Astrocyte (in vitro differentiated cells and primary cell): ENCODE measurements at regions not wholly inside any gene's neighbourhood (a gene's known extent, or its start where the extent isn't known, plus 50 kb on each side); places are given as distances from the start of the nearest gene placed in this dataset.

Experiments
- DNase-seq: peaks from one replicate; pipeline ENCODE4 v3.0.0-alpha.2; 2010; ENCODE audit warnings: low read depth
- FAIRE-seq: peaks from 2 replicates; lab custom pipeline; 2011; peaks lifted over from hg19 to GRCh38; lab: Jason Lieb, UNC
- H2AFZ ChIP-seq: 2 replicates; pipeline ENCODE4 v1.6.0; 2012; ENCODE audit warnings: low read depth, low read length, inconsistent platforms
- H3K27ac ChIP-seq: 2 replicates; pipeline ENCODE4 v1.5.1; 2011; ENCODE audit warnings: low read depth, low read length, inconsistent platforms
- H3K27me3 ChIP-seq: 2 replicates; pipeline ENCODE4 v1.6.0; 2011; ENCODE audit warnings: low read length, inconsistent platforms; ENCODE audit not compliant: insufficient read depth
- H3K36me3 ChIP-seq: 2 replicates; pipeline ENCODE4 v1.5.1; 2011; ENCODE audit warnings: low read length, inconsistent platforms; ENCODE audit not compliant: insufficient read depth
- H3K4me1 ChIP-seq: 2 replicates; pipeline ENCODE4 v1.5.1; 2011; ENCODE audit warnings: low read length, inconsistent platforms; ENCODE audit not compliant: insufficient read depth
- H3K4me2 ChIP-seq: 2 replicates; pipeline ENCODE4 v1.6.0; 2012; ENCODE audit warnings: low read length, inconsistent platforms
- H3K4me3 ChIP-seq: 2 replicates; pipeline ENCODE4 v1.5.1; 2011; ENCODE audit warnings: low read depth, mild to moderate bottlenecking, low read length, inconsistent platforms; ENCODE audit not compliant: insufficient read depth
- H3K79me2 ChIP-seq: 2 replicates; pipeline ENCODE4 v1.6.0; 2012; ENCODE audit warnings: mild to moderate bottlenecking, low read length, inconsistent platforms; ENCODE audit not compliant: insufficient read depth
- H3K9ac ChIP-seq: 2 replicates; pipeline ENCODE4 v1.6.0; 2012; ENCODE audit warnings: mild to moderate bottlenecking, low read length, inconsistent platforms
- H3K9me3 ChIP-seq: 2 replicates; pipeline ENCODE4 v1.5.1; 2012; ENCODE audit warnings: low read depth, mild to moderate bottlenecking, low read length, inconsistent platforms; ENCODE audit not compliant: insufficient read depth
- H4K20me1 ChIP-seq: 2 replicates; pipeline ENCODE4 v1.6.0; 2012; ENCODE audit warnings: low read length, inconsistent platforms; ENCODE audit not compliant: insufficient read depth
- H3K27ac Mint-ChIP-seq: one replicate; pipeline ENCODE4 v1.8.0; 2021; ENCODE audit warnings: mild to moderate bottlenecking, mixed read lengths; ENCODE audit not compliant: unreplicated experiment
- H3K27me3 Mint-ChIP-seq: one replicate; pipeline ENCODE4 v1.8.0; 2021; ENCODE audit warnings: low read depth, mixed read lengths; ENCODE audit not compliant: unreplicated experiment
- H3K36me3 Mint-ChIP-seq: one replicate; pipeline ENCODE4 v1.8.0; 2021; ENCODE audit warnings: low read depth, mixed read lengths; ENCODE audit not compliant: unreplicated experiment
- H3K4me1 Mint-ChIP-seq: one replicate; pipeline ENCODE4 v1.8.0; 2021; ENCODE audit warnings: low read depth, mixed read lengths; ENCODE audit not compliant: unreplicated experiment
- H3K4me3 Mint-ChIP-seq: one replicate; pipeline ENCODE4 v1.8.0; 2021; ENCODE audit warnings: mild to moderate bottlenecking, moderate library complexity, mixed read lengths; ENCODE audit not compliant: unreplicated experiment
- H3K9me3 Mint-ChIP-seq: one replicate; pipeline ENCODE4 v1.8.0; 2021; ENCODE audit warnings: mild to moderate bottlenecking, mixed read lengths; ENCODE audit not compliant: unreplicated experiment
- EZH2 ChIP-seq: IDR thresholded peaks from 2 replicates; pipeline ENCODE4 v1.6.1; 2012; ENCODE audit warnings: mild to moderate bottlenecking, low read length, inconsistent platforms; ENCODE audit not compliant: insufficient read depth
- TF ChIP-seq, protein P1 (sequence below): IDR thresholded peaks from 2 replicates; pipeline ENCODE4 v1.5.1; 2011; ENCODE audit warnings: low read depth, mild to moderate bottlenecking, inconsistent platforms, low read length, moderate library complexity; ENCODE audit not compliant: insufficient read depth

DNA sequence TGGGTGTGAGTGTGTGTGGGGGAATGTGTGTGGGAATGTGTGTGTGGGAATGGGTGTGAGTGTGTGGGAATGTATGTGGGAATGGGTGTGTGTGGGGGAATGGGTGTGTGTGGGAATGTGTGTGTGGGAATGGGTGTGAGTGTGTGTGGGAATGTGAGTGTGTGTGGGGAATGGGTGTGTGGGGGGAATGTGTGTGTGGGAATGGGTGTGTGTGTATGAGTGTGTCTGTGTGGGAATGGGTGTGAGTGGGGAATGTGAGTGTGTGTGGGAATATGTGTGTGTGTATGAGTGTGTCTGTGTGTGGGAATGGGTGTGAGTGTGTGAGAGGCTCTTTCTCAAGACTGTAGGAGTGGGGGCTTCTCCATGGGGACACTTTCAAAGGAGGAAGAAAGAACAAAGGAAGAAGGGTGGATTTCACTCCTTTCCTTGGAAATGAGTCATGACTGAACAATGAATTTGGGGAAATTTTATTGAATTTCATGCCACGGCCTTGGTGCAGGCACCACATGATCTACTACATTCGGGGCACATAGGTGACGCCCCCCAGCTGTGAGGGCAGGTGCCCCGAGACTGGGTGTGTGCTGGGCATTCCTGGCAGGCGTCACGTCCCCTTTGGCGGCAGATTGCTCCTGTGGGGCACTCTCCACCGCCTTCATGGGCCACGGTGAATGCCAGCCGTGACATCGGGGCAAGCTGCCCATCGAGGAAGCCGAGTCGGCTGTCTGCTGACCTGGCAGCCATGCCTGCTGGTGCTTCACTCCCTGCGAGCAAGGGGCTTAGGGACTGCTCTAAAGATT is 88.8 kb upstream of the INSIG1 start:
- peaks cover 3% of the 10 kb centered on the region for H3K9me3 ChIP-seq
- H2AFZ ChIP-seq = peak overlapping the region; percentile 29
- TF ChIP-seq, protein P1, sequence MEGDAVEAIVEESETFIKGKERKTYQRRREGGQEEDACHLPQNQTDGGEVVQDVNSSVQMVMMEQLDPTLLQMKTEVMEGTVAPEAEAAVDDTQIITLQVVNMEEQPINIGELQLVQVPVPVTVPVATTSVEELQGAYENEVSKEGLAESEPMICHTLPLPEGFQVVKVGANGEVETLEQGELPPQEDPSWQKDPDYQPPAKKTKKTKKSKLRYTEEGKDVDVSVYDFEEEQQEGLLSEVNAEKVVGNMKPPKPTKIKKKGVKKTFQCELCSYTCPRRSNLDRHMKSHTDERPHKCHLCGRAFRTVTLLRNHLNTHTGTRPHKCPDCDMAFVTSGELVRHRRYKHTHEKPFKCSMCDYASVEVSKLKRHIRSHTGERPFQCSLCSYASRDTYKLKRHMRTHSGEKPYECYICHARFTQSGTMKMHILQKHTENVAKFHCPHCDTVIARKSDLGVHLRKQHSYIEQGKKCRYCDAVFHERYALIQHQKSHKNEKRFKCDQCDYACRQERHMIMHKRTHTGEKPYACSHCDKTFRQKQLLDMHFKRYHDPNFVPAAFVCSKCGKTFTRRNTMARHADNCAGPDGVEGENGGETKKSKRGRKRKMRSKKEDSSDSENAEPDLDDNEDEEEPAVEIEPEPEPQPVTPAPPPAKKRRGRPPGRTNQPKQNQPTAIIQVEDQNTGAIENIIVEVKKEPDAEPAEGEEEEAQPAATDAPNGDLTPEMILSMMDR = no peak
- TF ChIP-seq EZH2 = no peak
- H4K20me1 ChIP-seq = no peaks in the 10 kb centered on the region
- H3K36me3 ChIP-seq = no peaks in the 10 kb centered on the region
- H3K4me1 ChIP-seq = peaks cover 47% of the 10 kb centered on the region
- Mint-ChIP-seq H3K9me3 (peaks cover 7% of the 10 kb centered on the region), H3K4me1 (peaks cover 33% of the 10 kb centered on the region), H3K27me3 (no peaks in the 10 kb centered on the region), H3K36me3 (no peaks in the 10 kb centered on the region), H3K27ac (peak overlapping the region; percentile 55), H3K4me3 (peak overlapping the region; percentile 29)
- H3K79me2 ChIP-seq = no peaks in the 10 kb centered on the region
- H3K9ac ChIP-seq = peak overlapping the region; percentile 69
- FAIRE-seq (no peak), DNase-seq (peak; percentile 46)
- H3K27me3 ChIP-seq = no peaks in the 10 kb centered on the region
- H3K4me3 ChIP-seq = no peak overlapping the region
- peak overlapping the region; percentile 54 for H3K4me2 ChIP-seq
- H3K27ac ChIP-seq = peak overlapping the region; percentile 78

- TF ChIP-seq EZH2 = no peak
- TF ChIP-seq, protein P1 = no peak
- peaks cover 41% of the 10 kb centered on the region for H3K4me1 Mint-ChIP-seq
- Histone ChIP-seq H3K9me3 (peaks cover 3% of the 10 kb centered on the region), H3K27ac (peak overlapping the region; percentile 78), H3K9ac (peak overlapping the region; percentile 69), H3K4me2 (peak overlapping the region; percentile 54), H3K4me1 (peaks cover 54% of the 10 kb centered on the region), H4K20me1 (no peaks in the 10 kb centered on the region), H3K36me3 (no peaks in the 10 kb centered on the region), H3K79me2 (no peaks in the 10 kb centered on the region), H2AFZ (no peak overlapping the region), H3K27me3 (no peaks in the 10 kb centered on the region), H3K4me3 (no peak overlapping the region)
- H3K36me3 Mint-ChIP-seq = no peaks in the 10 kb centered on the region
- peaks cover 7% of the 10 kb centered on the region for H3K9me3 Mint-ChIP-seq
- peak overlapping the region; percentile 47 for H3K27ac Mint-ChIP-seq
- DNase-seq (no peak), FAIRE-seq (no peak)
- no peak overlapping the region for H3K4me3 Mint-ChIP-seq
- no peaks in the 10 kb centered on the region for H3K27me3 Mint-ChIP-seq
These were observed 88.0 kb upstream of the INSIG1 start for GRCh38 chr7:155209478-155210319.
